ENCODE measurements at regions not wholly inside any gene's neighbourhood (a gene's known extent, or its start where the extent isn't known, plus 50 kb on each side); places are given as distances from the start of the nearest gene placed in this dataset.

DNA sequence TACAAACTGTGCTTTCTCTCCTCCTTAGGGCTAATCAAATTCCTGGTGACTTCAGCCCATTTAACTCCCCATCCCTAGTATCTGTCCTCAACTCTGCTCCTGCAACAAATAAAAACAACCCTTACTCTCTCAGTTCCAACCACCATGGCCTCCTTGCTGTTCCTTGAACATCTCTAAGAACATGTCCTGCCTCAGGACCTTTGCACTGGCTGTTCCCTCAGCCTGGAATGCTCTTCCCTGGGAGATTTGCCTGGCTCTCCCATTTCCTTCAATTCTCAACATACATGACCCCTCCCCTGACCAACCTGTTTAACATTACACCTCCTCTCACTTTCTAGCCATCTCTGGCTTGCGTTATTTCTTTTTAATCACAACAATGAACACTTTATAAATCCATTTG lies 170.5 kb downstream of the PTPN11 start:
- TF ChIP-seq, protein P1, sequence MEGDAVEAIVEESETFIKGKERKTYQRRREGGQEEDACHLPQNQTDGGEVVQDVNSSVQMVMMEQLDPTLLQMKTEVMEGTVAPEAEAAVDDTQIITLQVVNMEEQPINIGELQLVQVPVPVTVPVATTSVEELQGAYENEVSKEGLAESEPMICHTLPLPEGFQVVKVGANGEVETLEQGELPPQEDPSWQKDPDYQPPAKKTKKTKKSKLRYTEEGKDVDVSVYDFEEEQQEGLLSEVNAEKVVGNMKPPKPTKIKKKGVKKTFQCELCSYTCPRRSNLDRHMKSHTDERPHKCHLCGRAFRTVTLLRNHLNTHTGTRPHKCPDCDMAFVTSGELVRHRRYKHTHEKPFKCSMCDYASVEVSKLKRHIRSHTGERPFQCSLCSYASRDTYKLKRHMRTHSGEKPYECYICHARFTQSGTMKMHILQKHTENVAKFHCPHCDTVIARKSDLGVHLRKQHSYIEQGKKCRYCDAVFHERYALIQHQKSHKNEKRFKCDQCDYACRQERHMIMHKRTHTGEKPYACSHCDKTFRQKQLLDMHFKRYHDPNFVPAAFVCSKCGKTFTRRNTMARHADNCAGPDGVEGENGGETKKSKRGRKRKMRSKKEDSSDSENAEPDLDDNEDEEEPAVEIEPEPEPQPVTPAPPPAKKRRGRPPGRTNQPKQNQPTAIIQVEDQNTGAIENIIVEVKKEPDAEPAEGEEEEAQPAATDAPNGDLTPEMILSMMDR (IDR thresholded peaks at IDR 0.05) = no peak
- no peak for TF ChIP-seq POLR2A (IDR thresholded peaks at IDR 0.05)
